HG03175 (cell line): ENCODE measurements at regions not wholly inside any gene's neighbourhood (a gene's known extent, or its start where the extent isn't known, plus 50 kb on each side); places are given as distances from the start of the nearest gene placed in this dataset.
"Not testable (repeated sequence)": the region's sequence is repeated elsewhere in the genome, so short reads cannot be mapped to it uniquely, and the experiment has no call there.

ENCODE experiments used
- ATAC-seq: cut with Tn5 transposase; IDR thresholded peaks from one replicate; pipeline ENCODE4 v1.9.1; 2021; ENCODE audit warnings: mild to moderate bottlenecking, moderate library complexity; ENCODE audit not compliant: unreplicated experiment

DNA sequence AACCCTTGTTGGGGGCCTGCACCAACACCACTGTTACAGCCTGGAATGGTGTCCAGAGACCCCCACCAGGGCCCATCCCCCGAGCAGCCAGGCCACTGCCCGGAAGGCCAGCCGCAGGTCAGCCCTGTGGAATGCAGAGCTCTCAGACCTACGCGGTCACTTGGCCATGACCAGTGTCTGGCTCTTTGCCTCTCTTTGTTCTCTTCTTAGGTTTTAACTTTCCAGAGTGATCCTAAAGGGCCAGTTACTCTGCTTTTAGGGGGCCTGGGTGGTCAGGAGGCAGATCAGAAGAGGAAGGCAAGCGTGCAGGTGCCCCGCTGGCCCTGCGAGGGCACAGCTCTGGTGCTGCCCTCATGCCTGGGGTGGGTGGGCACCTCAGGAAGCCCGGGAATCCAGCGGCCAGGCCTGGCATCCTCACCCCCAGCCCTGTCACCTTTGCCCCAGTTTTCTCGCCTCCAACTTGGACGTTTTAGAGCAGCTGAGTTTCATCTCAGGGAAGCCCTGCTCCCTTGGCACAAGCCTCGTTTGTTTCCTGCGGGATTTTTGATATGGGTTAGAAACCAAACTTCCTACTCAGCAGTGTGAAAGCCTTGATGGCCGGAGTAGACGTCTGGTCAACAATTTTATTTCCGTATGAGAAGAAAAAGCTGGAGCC, 62.5 kb upstream of the CHST15 start:
- no peak for ATAC-seq

DNA sequence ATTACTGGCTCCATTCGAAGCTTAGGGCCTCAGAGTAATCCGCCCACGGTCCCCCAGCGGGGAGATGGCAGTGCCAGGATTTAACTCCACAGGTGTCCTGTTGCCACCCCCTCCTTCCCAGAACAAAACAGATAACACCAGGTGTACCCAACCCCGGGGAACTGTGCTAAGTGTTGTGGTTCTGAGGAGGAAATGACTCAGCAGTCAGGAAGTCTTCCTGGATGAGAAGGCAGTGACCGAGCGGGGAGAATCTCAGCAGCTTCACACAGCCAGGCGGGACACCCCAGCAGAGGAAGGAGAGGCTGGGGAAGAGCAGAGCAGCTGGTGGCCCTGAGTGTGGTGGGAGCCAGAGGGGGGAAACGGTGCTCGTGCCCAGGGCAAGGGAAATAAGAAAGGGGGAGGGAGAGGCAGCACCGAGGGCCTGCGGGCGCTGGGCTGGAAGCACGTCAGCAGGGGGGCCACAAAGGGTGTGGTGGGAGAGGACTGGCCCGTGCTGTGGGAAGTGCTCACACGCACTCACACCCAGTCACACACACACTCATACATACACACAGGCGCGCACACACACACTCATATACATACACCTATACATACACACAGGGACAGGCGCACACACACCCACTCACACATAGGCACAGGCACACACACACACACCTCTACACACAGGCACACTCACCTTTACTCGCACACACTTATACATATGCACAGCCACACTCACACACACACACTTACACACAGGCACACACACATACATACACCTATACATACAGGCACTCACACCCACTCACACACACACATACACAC, 59.8 kb upstream of the CHST15 start:
- peak; percentile 74 for ATAC-seq

DNA sequence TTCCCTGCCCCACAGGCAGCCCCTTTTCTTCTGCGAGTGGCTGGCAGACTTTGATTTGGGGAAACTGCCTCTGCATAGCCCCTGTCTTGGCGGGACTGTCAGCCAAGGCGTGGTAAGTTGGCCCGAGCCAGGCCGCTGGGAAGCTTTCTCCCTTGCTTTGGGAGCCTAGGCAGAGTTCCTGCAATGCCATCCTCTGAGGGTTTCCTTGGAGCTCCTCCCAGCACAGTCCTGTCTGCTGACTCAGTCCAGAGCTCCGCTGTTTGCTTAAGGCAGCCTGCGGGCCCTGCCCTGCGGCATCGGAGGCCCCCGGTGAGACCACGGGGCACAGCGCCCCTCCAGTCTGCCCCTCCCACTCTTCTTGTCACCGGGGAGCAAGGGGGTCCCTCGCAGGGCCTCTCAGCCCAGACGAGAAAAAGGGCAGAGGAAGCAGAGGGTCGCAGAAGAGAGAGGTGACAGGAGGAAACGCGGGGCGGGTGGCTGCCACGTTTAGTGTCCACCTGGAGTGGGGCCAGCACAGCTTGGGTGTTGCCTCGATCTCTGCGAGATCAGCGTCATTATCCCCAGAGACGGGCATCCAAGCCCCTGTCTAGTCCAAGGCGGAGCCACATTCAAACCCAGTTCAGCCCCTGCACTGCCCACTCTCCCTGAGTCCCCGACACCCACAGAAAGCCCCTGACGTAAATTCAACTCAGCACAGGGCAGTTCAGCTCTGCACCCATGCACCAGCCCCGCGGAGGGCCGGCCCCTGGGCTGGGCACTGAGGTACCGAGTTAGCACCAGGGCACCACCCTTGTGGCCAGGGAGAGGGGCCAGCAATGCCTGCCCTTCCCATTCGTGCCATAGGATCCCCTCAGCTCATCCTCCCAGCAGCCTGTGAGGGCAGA, 59.0 kb upstream of the CHST15 start:
- ATAC-seq = no peak

DNA sequence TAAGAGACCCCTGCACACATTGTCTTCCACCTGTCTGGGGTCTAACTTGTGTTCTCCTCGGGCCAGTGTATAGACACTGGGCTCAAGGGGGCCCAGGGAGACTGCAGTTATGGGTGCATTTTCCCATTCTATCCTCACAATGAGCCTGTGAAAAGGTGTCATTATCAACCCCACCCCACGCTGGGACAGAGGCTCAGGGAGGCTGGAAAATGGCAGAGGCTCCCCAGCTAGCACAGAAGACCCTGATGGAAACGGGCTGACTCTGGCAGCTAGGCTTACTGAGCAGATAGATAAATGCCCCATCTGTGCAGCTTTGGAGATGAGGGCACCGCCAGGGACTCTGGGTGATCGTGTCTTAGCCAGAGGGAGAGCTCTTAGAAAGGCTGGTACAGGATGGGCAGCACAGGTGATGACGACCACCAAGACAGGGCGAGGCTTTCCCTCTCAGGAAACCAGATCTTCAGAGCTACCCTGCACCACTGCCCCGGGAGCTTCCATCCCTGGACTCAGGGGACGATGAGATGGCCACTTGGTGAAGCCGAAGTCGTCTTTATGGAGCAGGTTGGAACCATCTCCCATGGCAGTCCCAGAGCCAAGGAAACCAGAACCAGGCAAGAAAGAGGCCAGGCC, 58.2 kb upstream of the CHST15 start:
- ATAC-seq = no peak

DNA sequence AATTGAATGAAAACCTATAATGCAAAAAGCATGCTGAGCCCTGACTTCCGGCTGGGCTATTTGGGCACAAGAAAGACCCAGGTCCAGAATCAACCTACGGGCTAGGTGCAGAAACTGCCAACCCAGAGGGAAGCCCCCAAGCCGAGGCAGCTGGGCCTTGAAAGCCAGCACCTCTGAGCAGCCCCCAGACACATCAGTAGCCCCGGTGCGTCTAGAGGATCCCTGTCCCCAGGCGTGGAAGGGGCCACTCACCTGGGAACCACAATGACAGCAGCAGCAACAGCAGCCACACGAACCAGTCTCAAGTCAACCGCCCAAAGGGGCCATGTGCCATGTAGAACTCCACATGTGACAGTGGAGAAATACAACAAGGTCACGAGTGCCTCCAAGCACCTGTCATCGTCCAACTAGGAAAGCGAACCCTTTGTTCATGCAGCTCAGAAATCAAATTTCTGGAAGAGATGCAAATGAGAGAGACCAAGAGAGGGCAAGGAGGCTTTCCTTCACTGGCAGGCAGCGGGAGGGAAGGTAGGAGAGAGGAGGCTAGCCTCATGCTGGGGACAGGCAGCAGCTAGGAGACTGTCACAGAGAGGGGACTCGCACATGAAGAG, 57.5 kb upstream of the CHST15 start:
- ATAC-seq = no peak

DNA sequence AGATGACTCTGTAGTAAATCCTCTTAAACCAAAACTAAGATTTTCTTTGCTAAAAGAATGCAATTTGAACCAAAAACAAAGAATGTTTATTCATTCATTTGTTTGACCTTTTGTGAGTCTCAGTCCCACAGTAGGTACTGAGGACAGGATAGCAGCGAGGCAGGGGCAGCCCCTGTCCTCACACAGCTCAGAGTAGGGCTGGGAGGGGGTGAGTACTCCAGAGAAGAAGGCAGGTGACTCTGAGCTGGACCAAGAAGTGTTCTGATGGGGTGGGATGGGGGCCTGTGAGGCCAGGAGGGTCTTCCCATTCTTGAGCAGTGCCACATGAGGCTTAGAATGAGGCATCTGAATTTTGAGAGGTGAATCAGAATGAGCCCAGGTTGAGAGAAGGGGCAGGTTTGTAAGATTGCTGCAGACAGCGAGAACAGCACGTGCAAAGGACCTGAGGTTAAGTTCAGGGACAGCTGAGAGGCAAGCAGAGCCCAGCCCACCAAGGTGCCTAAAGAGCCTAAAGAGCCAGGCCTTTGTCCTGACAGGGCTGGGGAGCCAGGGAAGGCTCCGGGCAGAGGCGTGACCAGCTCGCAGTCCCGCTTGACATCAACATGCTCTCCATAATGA, 56.9 kb upstream of the CHST15 start:
- no peak for ATAC-seq

DNA sequence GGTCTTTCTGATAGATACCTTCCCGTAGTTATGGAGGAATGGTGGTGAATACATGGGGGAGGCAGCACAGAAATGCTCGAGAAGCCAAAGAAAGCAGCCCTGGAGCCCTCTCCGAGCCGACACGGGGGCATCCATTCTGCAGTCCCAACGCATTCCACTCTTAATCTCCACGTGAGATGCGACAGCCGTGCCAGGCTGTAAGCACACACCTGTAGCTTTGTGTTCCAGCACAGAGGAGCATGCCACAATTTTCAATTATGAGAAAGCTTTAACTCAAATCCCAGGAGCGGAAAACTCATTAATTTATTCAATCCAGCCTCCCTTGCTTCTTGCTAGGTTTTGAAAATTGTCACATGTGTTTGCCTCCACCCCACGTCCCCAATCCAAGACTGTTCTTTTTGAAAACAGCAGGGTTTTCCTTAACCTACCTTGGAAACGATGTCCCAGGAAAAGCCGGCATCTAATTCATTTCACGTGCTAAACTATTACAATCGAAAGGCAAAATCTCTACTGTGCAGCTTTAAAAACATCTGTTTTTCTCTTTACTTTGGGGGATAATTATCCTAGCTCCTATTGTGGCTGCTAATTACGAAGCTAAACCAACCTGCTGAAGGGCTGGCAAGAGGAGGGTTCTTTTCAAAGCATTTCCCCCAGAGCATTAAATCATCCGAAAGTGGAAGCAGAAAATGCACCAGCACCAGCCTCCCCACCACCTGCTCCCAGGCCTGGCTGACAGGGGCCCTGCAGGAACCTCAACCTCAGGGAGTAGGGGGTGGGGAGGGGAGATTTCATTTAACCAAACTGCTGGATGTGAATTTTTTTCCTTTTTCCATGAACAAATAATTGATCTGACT, 56.0 kb upstream of the CHST15 start:
- no peak for ATAC-seq

DNA sequence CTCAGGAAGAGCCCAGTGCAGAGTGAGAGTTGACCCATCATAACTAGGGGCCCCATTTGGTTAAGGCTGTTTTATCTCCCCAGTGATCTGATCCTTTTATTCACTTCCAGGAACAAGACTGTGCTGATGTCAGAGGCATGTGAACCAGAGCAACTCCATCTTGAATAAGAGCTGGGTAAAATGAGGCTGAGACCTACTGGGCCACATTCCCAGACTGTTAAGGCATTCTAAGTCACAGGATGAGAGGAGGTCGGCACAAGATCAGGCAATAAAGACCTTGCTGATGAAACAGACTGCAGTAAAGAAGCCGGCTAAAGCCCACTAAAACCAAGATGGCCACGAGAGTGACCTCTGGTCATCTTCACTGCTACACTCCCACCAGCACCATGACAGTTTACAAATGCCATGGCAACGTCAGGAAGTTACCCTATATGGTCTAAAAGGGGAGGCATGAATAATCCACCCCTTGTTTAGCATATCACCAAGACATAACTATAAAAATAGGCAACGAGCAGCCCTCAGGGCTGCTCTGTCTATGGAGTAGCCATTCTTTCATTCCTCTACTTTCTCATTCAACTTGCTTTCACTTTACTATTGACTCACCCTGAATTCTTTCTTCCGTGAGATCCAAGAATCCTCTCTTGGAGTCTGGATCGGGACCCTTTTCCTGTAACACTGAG, 55.3 kb upstream of the CHST15 start:
- not testable (repeated sequence) for ATAC-seq

DNA sequence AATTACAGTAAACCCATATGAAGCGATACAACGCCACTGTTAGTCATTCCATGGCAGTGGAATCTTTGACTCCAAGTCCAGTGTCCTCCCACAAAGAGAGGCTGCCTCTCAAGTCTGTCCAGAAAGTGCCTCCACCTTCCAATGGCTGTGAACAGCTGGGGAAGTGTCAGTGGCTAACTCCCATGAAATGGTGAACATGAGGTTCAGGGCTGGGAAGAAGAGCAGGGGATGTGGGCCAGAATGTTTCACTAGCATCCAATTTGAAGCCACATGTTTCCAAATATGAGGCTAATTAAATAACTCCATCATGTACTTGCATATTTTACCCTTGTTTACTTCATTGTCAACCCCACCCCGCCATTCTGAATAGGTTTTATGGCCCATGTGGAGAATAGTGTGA, 53.1 kb upstream of the CHST15 start:
- ATAC-seq = no peak

DNA sequence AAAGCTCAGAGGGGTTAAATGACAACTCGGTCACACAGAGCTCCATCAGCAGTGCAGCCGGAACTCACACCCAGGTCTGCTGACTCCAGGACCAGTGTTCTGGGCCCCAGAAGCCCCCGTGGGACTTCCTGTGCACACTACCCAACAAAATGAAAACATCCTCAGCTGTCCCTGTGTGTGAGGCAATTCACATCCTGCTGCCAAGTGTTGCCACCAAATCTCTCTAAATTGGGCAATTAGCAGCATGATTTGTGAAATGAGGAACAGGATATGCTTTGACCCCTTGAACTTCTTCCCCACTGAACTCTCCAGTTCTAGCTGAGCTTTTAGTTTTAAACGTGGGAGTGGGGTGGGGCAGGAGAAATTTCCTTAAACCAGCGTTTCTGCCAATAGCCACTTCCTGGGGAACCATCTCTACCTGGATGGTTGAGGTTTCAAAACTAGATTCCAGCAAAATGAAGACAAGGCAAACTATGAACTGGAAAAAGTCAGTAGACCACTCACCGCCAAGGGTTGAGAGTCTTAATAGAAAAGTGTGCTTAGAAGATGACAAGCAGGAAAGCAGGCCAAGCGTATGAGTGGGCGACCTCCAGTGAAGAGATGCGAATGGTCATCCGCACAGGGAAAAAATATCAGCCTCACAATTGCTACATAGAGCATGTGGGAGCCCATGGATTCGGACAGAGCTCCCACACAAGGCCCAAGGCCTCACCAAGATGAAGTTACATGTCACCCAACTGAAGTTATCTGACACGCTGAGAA, 51.9 kb upstream of the CHST15 start:
- no peak for ATAC-seq

DNA sequence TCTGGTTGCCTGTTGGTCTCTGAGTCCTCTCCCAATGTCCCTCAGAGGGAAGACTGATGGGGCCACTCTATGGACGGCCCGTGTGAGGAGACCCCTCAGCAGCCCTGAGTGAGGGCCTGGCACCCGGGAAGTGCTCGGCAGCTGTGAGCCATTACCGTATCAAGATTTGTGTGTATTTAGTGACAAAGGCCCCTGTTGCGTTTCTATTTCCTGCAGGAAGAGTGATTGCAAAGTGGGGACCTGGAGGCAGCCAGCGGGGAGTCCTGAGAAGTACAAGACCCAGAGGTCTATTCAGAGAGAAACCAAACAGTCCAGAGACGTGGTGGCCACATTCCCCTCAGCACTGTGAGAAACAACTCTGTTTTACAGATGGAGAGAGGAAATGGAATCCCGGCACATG, 51.1 kb upstream of the CHST15 start:
- no peak for ATAC-seq

DNA sequence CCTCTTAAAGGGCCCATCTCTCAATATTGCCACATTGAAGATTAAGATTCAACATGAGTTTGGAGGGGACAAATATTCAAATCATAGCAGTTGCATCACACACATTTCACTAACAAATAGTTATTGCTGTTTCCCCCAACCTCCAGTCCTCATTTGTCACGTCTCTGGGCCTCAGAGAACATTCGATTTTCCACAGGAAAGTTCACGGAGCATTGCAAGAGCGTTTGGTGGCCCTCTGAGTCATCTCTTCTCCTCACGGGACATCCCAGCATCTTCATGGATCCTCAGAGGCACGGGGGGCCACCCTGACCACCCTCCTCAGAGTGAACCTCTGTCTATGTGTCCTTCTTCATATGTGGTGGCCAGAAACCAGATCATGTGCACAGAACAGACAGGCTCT, 50.3 kb upstream of the CHST15 start:
- ATAC-seq = no peak
